ENCODE measurements at regions not wholly inside any gene's neighbourhood (a gene's known extent, or its start where the extent isn't known, plus 50 kb on each side); places are given as distances from the start of the nearest gene placed in this dataset.
A peak's percentile ranks its signal among the peaks of the same experiment; 100 is the strongest.

DNA sequence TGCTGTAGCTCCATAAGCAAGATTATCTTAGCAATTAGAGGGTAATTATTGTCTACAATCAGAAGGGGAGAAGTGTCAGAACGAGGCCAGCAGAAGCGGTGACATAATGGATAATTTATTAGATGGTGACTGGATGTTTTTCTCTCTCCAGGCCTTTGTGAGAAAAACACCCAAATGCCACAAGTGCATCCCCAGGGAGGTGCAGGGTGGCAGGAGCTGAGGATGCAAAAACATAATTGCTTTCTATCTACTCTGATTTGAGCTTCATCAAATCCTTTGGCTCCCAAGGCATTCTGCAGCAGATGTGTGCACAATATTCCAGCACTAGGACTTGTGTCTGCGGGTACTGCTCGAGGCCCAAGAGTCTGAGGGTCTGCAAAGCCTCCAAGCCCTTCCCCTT is 220.1 kb upstream of the SERP2 start:
- H3K36me3 Mint-ChIP-seq (ENCODE audit: low read depth): no peaks in the 10 kb centered on the region
- DNase-seq (ENCODE audit: low spot score) (no peak), ATAC-seq (no peak)
- Histone ChIP-seq H3K9me2 (ENCODE audit: insufficient read depth) (no peaks in the 10 kb centered on the region), H3K4me1 (ENCODE audit: insufficient read depth) (no peaks in the 10 kb centered on the region), H2AFZ (no peak overlapping the region), H3K79me2 (replicated peaks; ENCODE audit: insufficient read depth) (no peaks in the 10 kb centered on the region), H3K27ac (ENCODE audit: low read depth) (no peak overlapping the region), H4K20me1 (replicated peaks; ENCODE audit: insufficient read depth) (no peaks in the 10 kb centered on the region), H3K4me2 (no peak overlapping the region), H3K4me3 (no peak overlapping the region), H3K36me3 (ENCODE audit: insufficient read depth) (no peaks in the 10 kb centered on the region), H3K27me3 (ENCODE audit: insufficient read depth) (no peaks in the 10 kb centered on the region), H3F3A (replicated peaks; ENCODE audit: low read depth) (no peaks in the 10 kb centered on the region)
- TF ChIP-seq, protein P1, sequence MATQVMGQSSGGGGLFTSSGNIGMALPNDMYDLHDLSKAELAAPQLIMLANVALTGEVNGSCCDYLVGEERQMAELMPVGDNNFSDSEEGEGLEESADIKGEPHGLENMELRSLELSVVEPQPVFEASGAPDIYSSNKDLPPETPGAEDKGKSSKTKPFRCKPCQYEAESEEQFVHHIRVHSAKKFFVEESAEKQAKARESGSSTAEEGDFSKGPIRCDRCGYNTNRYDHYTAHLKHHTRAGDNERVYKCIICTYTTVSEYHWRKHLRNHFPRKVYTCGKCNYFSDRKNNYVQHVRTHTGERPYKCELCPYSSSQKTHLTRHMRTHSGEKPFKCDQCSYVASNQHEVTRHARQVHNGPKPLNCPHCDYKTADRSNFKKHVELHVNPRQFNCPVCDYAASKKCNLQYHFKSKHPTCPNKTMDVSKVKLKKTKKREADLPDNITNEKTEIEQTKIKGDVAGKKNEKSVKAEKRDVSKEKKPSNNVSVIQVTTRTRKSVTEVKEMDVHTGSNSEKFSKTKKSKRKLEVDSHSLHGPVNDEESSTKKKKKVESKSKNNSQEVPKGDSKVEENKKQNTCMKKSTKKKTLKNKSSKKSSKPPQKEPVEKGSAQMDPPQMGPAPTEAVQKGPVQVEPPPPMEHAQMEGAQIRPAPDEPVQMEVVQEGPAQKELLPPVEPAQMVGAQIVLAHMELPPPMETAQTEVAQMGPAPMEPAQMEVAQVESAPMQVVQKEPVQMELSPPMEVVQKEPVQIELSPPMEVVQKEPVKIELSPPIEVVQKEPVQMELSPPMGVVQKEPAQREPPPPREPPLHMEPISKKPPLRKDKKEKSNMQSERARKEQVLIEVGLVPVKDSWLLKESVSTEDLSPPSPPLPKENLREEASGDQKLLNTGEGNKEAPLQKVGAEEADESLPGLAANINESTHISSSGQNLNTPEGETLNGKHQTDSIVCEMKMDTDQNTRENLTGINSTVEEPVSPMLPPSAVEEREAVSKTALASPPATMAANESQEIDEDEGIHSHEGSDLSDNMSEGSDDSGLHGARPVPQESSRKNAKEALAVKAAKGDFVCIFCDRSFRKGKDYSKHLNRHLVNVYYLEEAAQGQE (IDR thresholded peaks at IDR 0.05; ENCODE audit: unreplicated experiment): no peak
- no peak for TF ChIP-seq POLR2AphosphoS5 (IDR thresholded peaks at IDR 0.05; ENCODE audit: low read depth)
- no peak for TF ChIP-seq STAT1 (IDR thresholded peaks at IDR 0.05; ENCODE audit: unreplicated experiment)
- TF ChIP-seq CREB1 (CRISPR knock-in tag; IDR thresholded peaks at IDR 0.05; ENCODE audit: low read depth): no peak
- TF ChIP-seq NANOG (IDR thresholded peaks at IDR 0.05; ENCODE audit: borderline replicate concordance): no peak
- TF ChIP-seq ZNF331 (CRISPR knock-in tag; IDR thresholded peaks at IDR 0.05; ENCODE audit: low read depth): no peak
- H3K27ac Mint-ChIP-seq: no peak overlapping the region
- no peaks in the 10 kb centered on the region for H3K9me3 Mint-ChIP-seq
- H3K27me3 Mint-ChIP-seq (ENCODE audit: insufficient read depth, low read depth, poor library complexity): no peaks in the 10 kb centered on the region
- peaks cover 8% of the 10 kb centered on the region; the same call in 2 of the 3 replicates for H3K4me1 Mint-ChIP-seq
- no peak overlapping the region for H3K4me3 Mint-ChIP-seq

DNA sequence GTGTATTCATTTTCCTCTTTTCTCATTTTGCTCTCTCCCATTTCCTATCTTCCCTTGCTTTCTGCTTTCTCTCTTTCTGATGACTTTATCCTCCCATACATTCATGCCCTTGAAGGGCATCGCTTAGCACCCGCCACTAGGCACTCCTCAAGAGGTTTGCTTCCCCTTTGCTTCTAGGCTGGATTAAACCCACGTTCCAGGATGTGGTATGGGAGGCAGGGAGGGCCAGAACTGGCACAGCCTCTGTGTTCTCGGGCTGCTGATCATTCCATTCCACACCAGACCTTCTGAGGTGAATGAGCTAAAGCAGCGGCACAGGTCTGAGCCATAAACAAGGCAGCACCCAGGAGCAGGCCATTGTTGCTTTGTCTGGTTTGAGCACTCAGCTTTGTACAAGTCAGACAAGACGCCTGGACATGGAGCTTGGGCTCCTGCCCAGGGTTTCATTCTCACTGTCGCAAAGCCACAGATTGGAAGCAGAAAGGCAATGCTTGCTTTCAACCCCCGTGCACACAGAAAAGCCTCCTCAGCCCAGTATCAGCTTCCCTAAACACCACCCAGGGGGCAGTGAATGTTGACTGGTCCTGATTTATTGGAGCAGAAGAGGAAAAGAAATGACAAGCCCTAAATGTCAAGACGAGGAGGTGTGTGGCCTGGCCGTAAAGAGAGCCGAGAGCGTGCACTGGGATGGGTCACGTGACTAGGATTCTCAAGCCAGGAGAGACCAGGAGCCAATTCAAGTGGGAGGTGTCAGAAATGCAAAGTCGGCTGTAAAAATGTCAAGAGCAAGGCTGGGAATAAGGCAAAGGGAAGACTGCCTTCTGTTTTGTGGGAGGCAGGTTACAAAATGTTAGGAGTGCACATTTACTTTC is 218.0 kb upstream of the SERP2 start:
- Mint-ChIP-seq H3K36me3 (ENCODE audit: low read depth) (no peaks in the 10 kb centered on the region), H3K27me3 (ENCODE audit: insufficient read depth, low read depth, poor library complexity) (no peaks in the 10 kb centered on the region), H3K27ac (no peak overlapping the region), H3K9me3 (no peaks in the 10 kb centered on the region), H3K4me1 (peaks cover 8% of the 10 kb centered on the region; the same call in 2 of the 3 replicates), H3K4me3 (no peak overlapping the region)
- no peaks in the 10 kb centered on the region for H4K20me1 ChIP-seq (replicated peaks; ENCODE audit: insufficient read depth)
- H3K4me2 ChIP-seq: no peak overlapping the region
- DNase-seq (ENCODE audit: low spot score): peak; percentile 38
- no peak overlapping the region for H3K27ac ChIP-seq (ENCODE audit: low read depth)
- H3K9me2 ChIP-seq (ENCODE audit: insufficient read depth): no peaks in the 10 kb centered on the region
- peak; percentile 83 for ATAC-seq
- H3K4me3 ChIP-seq: no peak overlapping the region
- peak overlapping the region; percentile 64 for H2AFZ ChIP-seq
- no peaks in the 10 kb centered on the region for H3K4me1 ChIP-seq (ENCODE audit: insufficient read depth)
- H3K36me3 ChIP-seq (ENCODE audit: insufficient read depth): no peaks in the 10 kb centered on the region
- H3K27me3 ChIP-seq (ENCODE audit: insufficient read depth): no peaks in the 10 kb centered on the region
- H3K79me2 ChIP-seq (replicated peaks; ENCODE audit: insufficient read depth): no peaks in the 10 kb centered on the region
- H3F3A ChIP-seq (replicated peaks; ENCODE audit: low read depth): no peaks in the 10 kb centered on the region
- TF ChIP-seq POLR2AphosphoS5 (IDR thresholded peaks at IDR 0.05; ENCODE audit: low read depth): no peak
- no peak for TF ChIP-seq NANOG (IDR thresholded peaks at IDR 0.05; ENCODE audit: borderline replicate concordance)
- TF ChIP-seq EZH2phosphoT487 (IDR thresholded peaks at IDR 0.05; ENCODE audit: unreplicated experiment): no peak
- TF ChIP-seq CREB1 (CRISPR knock-in tag; IDR thresholded peaks at IDR 0.05; ENCODE audit: low read depth): no peak
- TF ChIP-seq ZNF331 (CRISPR knock-in tag; IDR thresholded peaks at IDR 0.05; ENCODE audit: low read depth): no peak
- TF ChIP-seq, protein P2, sequence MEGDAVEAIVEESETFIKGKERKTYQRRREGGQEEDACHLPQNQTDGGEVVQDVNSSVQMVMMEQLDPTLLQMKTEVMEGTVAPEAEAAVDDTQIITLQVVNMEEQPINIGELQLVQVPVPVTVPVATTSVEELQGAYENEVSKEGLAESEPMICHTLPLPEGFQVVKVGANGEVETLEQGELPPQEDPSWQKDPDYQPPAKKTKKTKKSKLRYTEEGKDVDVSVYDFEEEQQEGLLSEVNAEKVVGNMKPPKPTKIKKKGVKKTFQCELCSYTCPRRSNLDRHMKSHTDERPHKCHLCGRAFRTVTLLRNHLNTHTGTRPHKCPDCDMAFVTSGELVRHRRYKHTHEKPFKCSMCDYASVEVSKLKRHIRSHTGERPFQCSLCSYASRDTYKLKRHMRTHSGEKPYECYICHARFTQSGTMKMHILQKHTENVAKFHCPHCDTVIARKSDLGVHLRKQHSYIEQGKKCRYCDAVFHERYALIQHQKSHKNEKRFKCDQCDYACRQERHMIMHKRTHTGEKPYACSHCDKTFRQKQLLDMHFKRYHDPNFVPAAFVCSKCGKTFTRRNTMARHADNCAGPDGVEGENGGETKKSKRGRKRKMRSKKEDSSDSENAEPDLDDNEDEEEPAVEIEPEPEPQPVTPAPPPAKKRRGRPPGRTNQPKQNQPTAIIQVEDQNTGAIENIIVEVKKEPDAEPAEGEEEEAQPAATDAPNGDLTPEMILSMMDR (conservative IDR thresholded peaks at IDR 0.05; ENCODE audit: low read depth in 2 of 2): no peak
- no peak for TF ChIP-seq STAT1 (IDR thresholded peaks at IDR 0.05; ENCODE audit: unreplicated experiment)
- TF ChIP-seq, protein P1 (IDR thresholded peaks at IDR 0.05; ENCODE audit: unreplicated experiment): no peak
